GM21447 (cell line): ENCODE measurements at regions not wholly inside any gene's neighbourhood (a gene's known extent, or its start where the extent isn't known, plus 50 kb on each side); places are given as distances from the start of the nearest gene placed in this dataset.

ENCODE experiments used
- ATAC-seq: cut with Tn5 transposase; IDR thresholded peaks from one replicate; pipeline ENCODE4 v1.9.1; 2021; ENCODE audit not compliant: unreplicated experiment

- ATAC-seq, result no peak
These were observed 580.2 kb downstream of the MID1IP1 start for GRCh38 chrX:39381422-39381821.

- no peak for ATAC-seq
These were observed 583.7 kb downstream of the MID1IP1 start for GRCh38 chrX:39384996-39385395.

GRCh38 chrX:39388730-39389129 is 587.5 kb downstream of the MID1IP1 start:
- no peak for ATAC-seq

GRCh38 chrX:39396358-39396995 is 595.2 kb downstream of the MID1IP1 start:
- no peak for ATAC-seq

GRCh38 chrX:39397561-39398199 is 596.4 kb downstream of the MID1IP1 start:
- ATAC-seq, result no peak

GRCh38 chrX:39398215-39398962 is 597.1 kb downstream of the MID1IP1 start:
- ATAC-seq, result no peak

- no peak for ATAC-seq
These were observed 597.7 kb downstream of the MID1IP1 start for GRCh38 chrX:39398963-39399261.

GRCh38 chrX:39399387-39399786 is 598.1 kb downstream of the MID1IP1 start:
- ATAC-seq, result no peak

GRCh38 chrX:39401483-39402110 is 600.3 kb downstream of the MID1IP1 start:
- no peak for ATAC-seq

GRCh38 chrX:39402158-39402557 is 600.9 kb downstream of the MID1IP1 start:
- no peak for ATAC-seq

GRCh38 chrX:39406799-39407198 is 605.5 kb downstream of the MID1IP1 start:
- ATAC-seq, result no peak

GRCh38 chrX:39409246-39409917 is 608.1 kb downstream of the MID1IP1 start:
- ATAC-seq, result no peak

GRCh38 chrX:39414290-39414854 is 613.1 kb downstream of the MID1IP1 start:
- ATAC-seq, result no peak

- ATAC-seq, result no peak
These were observed 615.4 kb downstream of the MID1IP1 start for GRCh38 chrX:39416547-39417260.

GRCh38 chrX:39418254-39418704 is 617.0 kb downstream of the MID1IP1 start:
- ATAC-seq, result no peak

- no peak for ATAC-seq
These were observed 617.7 kb downstream of the MID1IP1 start for GRCh38 chrX:39418731-39419638.

- ATAC-seq, result no peak
These were observed 619.7 kb downstream of the MID1IP1 start for GRCh38 chrX:39421006-39421405.

GRCh38 chrX:39425124-39425806 is 624.0 kb downstream of the MID1IP1 start:
- no peak for ATAC-seq

GRCh38 chrX:39426101-39426500 is 624.8 kb downstream of the MID1IP1 start:
- ATAC-seq, result no peak
